ENCODE measurements at regions not wholly inside any gene's neighbourhood (a gene's known extent, or its start where the extent isn't known, plus 50 kb on each side); places are given as distances from the start of the nearest gene placed in this dataset.

DNA sequence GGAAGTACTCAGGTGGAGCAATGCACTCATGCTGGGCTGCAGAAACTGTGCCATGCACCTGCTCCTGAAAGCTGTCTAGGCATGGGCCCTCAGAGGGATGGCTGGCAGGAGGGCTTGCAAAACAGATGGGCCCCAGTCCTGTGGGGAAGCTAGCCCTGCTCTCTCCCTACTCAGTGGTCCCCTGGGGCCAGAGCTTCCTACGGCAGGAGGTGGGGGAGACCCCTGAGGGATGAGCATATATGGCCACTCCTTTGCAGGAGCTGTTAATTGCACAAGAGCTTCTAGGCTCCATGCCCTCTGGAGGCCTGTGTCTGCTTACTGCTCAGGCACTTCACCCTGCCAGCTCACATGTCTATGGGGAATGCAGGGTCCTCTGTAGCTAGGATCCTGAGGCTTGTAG, 545.3 kb upstream of the PTPRD start:
- H3K27ac ChIP-seq: no peak overlapping the region
- no peak for TF ChIP-seq POLR2A (IDR thresholded peaks at IDR 0.05)
- TF ChIP-seq, protein P1, sequence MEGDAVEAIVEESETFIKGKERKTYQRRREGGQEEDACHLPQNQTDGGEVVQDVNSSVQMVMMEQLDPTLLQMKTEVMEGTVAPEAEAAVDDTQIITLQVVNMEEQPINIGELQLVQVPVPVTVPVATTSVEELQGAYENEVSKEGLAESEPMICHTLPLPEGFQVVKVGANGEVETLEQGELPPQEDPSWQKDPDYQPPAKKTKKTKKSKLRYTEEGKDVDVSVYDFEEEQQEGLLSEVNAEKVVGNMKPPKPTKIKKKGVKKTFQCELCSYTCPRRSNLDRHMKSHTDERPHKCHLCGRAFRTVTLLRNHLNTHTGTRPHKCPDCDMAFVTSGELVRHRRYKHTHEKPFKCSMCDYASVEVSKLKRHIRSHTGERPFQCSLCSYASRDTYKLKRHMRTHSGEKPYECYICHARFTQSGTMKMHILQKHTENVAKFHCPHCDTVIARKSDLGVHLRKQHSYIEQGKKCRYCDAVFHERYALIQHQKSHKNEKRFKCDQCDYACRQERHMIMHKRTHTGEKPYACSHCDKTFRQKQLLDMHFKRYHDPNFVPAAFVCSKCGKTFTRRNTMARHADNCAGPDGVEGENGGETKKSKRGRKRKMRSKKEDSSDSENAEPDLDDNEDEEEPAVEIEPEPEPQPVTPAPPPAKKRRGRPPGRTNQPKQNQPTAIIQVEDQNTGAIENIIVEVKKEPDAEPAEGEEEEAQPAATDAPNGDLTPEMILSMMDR (IDR thresholded peaks at IDR 0.05): no peak
- no peaks in the 10 kb centered on the region for H3K36me3 ChIP-seq
- ATAC-seq: no peak
- no peak overlapping the region for H3K4me3 ChIP-seq
- WGBS, 4 donors: 50 to 88% (median 68%) methylated on average over 1 of the region's 1 CpG
- H3K4me1 ChIP-seq: no peaks in the 10 kb centered on the region
- intact Hi-C loops (cut with DNase I): no loop called here
- H3K9me3 ChIP-seq: peaks cover 0 to 24% (median 8%) of the 10 kb centered on the region in 12 donors
- no peak for DNase-seq
- H3K27me3 ChIP-seq: no peaks in the 10 kb centered on the region

DNA sequence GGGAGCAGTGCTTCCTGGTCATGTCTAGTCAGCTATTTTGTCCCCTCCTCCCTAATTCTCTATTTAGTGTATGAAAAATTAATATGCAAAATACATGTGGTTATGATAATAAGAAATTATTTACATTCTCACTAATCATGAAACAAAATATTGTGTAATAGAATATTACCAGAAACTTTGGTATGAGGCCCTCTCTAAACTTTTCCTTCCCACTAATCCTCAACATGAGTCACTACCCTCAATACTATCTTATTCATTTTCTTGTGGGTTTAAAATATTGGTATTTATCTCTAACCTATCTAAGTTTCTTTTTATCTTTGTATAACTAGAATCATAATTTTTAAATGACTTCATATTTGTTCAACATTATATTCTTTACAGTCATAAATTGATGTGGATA, 545.9 kb upstream of the PTPRD start:
- no peak overlapping the region for H3K4me3 ChIP-seq
- H3K27ac ChIP-seq: no peak overlapping the region
- H3K4me1 ChIP-seq: no peaks in the 10 kb centered on the region
- H3K9me3 ChIP-seq: peaks cover 0 to 24% (median 8%) of the 10 kb centered on the region in 12 donors
- ATAC-seq (no peak), DNase-seq (no peak)
- TF ChIP-seq, protein P1 (IDR thresholded peaks at IDR 0.05): no peak
- TF ChIP-seq POLR2A (IDR thresholded peaks at IDR 0.05): no peak
- intact Hi-C loops (cut with DNase I): no loop called here
- H3K27me3 ChIP-seq: no peaks in the 10 kb centered on the region
- H3K36me3 ChIP-seq: no peaks in the 10 kb centered on the region

DNA sequence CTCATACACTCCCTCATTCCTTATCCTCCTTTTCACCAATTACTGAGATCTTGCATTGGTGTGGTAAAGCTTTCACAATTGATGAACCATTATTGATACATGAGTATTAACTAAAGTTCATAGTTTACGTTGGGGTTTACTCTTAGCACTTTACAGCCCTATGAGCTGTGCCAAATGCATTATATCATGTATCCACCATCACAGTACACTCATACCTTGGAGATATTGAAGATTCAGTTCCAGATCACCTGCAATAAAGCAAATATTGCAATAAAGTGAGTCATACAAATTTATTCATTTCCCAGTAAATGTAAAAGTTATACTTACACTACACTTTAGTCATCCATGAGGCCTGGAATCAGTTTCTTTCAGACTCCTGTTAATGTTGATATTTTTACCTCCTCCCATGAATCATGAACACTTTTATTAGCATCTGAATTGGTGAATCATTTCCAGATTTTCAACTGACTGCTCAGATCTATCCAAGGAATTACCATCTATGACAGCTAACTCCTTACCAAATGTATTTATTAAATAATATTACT, 546.6 kb upstream of the PTPRD start:
- H3K36me3 ChIP-seq: no peaks in the 10 kb centered on the region
- WGBS, 4 donors: 52 to 82% (median 68%) methylated on average over 1 of the region's 1 CpG
- no peak overlapping the region for H3K27ac ChIP-seq
- TF ChIP-seq POLR2A (IDR thresholded peaks at IDR 0.05): no peak
- TF ChIP-seq, protein P1 (IDR thresholded peaks at IDR 0.05): no peak
- no peaks in the 10 kb centered on the region for H3K27me3 ChIP-seq
- ATAC-seq (no peak), DNase-seq (no peak)
- intact Hi-C loops (cut with DNase I): no loop called here
- no peak overlapping the region for H3K4me3 ChIP-seq
- H3K9me3 ChIP-seq: peaks cover 0 to 24% (median 8%) of the 10 kb centered on the region in 12 donors
- no peaks in the 10 kb centered on the region for H3K4me1 ChIP-seq

DNA sequence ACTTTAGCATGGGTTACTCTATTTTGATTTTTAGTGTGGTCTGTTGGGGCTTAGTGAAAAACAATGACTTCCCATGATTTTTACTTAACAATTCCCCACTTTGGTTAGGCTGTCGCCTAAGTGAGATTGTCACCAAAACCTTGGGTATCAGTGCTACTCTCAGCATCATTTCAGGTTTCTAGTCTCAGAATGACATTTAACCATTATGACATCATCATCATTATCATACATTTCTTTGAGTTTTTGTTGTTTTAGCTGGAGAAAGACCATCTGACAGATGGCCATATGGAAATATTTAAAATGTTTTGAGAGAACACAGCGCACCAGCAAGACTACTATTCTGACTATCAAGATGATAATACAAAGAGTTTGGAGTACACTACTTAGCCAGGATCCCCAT, 551.0 kb upstream of the PTPRD start:
- no peak overlapping the region for H3K4me3 ChIP-seq
- DNase-seq: no peak
- TF ChIP-seq, protein P1 (IDR thresholded peaks at IDR 0.05): no peak
- TF ChIP-seq POLR2A (IDR thresholded peaks at IDR 0.05): no peak
- H3K4me1 ChIP-seq: no peaks in the 10 kb centered on the region
- ATAC-seq: no peak
- no peaks in the 10 kb centered on the region for H3K36me3 ChIP-seq
- no peaks in the 10 kb centered on the region for H3K27me3 ChIP-seq
- 77 to 89% (median 86%) methylated on average over 2 of the region's 2 CpGs for WGBS, 4 donors
- peaks cover 0 to 20% (median 6%) of the 10 kb centered on the region in 12 donors for H3K9me3 ChIP-seq
- H3K27ac ChIP-seq: no peak overlapping the region
- intact Hi-C loops (cut with DNase I): no loop called here

All from heart left ventricle (tissue), 16 donors.